ENCODE measurements at regions not wholly inside any gene's neighbourhood (a gene's known extent, or its start where the extent isn't known, plus 50 kb on each side); places are given as distances from the start of the nearest gene placed in this dataset.

- TF ChIP-seq, protein P1, sequence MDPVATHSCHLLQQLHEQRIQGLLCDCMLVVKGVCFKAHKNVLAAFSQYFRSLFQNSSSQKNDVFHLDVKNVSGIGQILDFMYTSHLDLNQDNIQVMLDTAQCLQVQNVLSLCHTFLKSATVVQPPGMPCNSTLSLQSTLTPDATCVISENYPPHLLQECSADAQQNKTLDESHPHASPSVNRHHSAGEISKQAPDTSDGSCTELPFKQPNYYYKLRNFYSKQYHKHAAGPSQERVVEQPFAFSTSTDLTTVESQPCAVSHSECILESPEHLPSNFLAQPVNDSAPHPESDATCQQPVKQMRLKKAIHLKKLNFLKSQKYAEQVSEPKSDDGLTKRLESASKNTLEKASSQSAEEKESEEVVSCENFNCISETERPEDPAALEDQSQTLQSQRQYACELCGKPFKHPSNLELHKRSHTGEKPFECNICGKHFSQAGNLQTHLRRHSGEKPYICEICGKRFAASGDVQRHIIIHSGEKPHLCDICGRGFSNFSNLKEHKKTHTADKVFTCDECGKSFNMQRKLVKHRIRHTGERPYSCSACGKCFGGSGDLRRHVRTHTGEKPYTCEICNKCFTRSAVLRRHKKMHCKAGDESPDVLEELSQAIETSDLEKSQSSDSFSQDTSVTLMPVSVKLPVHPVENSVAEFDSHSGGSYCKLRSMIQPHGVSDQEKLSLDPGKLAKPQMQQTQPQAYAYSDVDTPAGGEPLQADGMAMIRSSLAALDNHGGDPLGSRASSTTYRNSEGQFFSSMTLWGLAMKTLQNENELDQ (tag by site-specific recombination; IDR thresholded peaks at IDR 0.05; ENCODE audit: low read depth): no peak
- TF ChIP-seq ZNF776 (tag by site-specific recombination; IDR thresholded peaks at IDR 0.05; ENCODE audit: borderline replicate concordance) (no peak), ZNF274 (IDR thresholded peaks at IDR 0.05; ENCODE audit: low read length) (no peak), ZNF274 (tag by site-specific recombination; IDR thresholded peaks at IDR 0.05; ENCODE audit: borderline replicate concordance) (no peak), ZNF623 (tag by site-specific recombination; IDR thresholded peaks at IDR 0.05) (no peak), ZNF175 (tag by site-specific recombination; IDR thresholded peaks at IDR 0.05) (no peak)
Measured at GRCh38 chr13:73754241-73754640, 380.0 kb downstream of the KLF12 start (continued).

DNA sequence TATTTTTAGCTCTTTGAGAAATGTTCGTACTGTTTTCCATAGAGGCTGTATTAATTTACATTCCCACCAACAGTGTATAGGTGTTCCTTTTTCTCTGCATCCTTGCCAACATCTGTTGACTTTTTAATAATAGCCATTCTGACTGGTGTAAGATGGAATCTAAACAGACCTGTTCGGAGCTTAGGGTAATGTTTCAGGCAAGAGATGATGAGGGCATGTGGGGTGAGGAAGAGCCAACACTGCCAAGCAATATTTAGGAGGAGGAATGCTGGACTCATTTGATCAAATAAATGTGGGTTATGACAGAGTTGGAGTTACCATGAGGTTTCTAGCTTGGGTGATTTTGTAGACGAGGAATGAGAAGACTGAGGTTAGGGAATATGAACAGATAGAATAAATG, 382.9 kb downstream of the KLF12 start:
- no peaks in the 10 kb centered on the region for H3K36me3 ChIP-seq (ENCODE audit: control insufficient read depth in 2 of 2, insufficient read depth in 1 of 2, low read length in 2 of 2)
- POLR2A ChIA-PET: no interaction called here
- H3K27ac ChIP-seq (ENCODE audit: extremely low read depth, low read depth, low read length): no peak overlapping the region
- H3K9me3 ChIP-seq (ENCODE audit: control insufficient read depth, insufficient read depth, low read depth, low read length): no peaks in the 10 kb centered on the region
- H3K4me3 ChIP-seq (ENCODE audit: low read depth, low read length): no peak overlapping the region
- CTCF ChIA-PET: no interaction called here
- no peaks in the 10 kb centered on the region for H3K4me1 ChIP-seq (ENCODE audit: control insufficient read depth, insufficient read depth, low read length)
- no peak for TF ChIP-seq AEBP2 (tag by site-specific recombination; IDR thresholded peaks at IDR 0.05; ENCODE audit: borderline replicate concordance)
- TF ChIP-seq TSHZ1 (tag by site-specific recombination; IDR thresholded peaks at IDR 0.05; ENCODE audit: borderline replicate concordance): no peak
- TF ChIP-seq, protein P2, sequence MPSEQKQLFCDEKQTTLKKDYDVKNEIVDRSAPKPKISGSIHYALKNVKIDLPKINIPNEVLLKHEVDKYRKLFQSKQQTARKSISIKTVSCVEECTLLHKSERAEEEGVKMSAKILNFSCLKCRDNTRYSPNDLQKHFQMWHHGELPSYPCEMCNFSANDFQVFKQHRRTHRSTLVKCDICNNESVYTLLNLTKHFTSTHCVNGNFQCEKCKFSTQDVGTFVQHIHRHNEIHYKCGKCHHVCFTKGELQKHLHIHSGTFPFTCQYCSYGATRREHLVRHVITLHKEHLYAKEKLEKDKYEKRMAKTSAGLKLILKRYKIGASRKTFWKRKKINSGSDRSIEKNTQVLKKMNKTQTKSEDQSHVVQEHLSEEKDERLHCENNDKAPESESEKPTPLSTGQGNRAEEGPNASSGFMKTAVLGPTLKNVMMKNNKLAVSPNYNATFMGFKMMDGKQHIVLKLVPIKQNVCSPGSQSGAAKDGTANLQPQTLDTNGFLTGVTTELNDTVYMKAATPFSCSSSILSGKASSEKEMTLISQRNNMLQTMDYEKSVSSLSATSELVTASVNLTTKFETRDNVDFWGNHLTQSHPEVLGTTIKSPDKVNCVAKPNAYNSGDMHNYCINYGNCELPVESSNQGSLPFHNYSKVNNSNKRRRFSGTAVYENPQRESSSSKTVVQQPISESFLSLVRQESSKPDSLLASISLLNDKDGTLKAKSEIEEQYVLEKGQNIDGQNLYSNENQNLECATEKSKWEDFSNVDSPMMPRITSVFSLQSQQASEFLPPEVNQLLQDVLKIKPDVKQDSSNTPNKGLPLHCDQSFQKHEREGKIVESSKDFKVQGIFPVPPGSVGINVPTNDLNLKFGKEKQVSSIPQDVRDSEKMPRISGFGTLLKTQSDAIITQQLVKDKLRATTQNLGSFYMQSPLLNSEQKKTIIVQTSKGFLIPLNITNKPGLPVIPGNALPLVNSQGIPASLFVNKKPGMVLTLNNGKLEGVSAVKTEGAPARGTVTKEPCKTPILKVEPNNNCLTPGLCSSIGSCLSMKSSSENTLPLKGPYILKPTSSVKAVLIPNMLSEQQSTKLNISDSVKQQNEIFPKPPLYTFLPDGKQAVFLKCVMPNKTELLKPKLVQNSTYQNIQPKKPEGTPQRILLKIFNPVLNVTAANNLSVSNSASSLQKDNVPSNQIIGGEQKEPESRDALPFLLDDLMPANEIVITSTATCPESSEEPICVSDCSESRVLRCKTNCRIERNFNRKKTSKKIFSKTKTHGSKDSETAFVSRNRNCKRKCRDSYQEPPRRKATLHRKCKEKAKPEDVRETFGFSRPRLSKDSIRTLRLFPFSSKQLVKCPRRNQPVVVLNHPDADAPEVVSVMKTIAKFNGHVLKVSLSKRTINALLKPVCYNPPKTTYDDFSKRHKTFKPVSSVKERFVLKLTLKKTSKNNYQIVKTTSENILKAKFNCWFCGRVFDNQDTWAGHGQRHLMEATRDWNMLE (tag by site-specific recombination; conservative IDR thresholded peaks at IDR 0.05; ENCODE audit: low read depth): no peak
- TF ChIP-seq OVOL3 (tag by site-specific recombination; IDR thresholded peaks at IDR 0.05): no peak
- no peak for TF ChIP-seq ZNF621 (tag by site-specific recombination; IDR thresholded peaks at IDR 0.05)
- TF ChIP-seq, protein P3, sequence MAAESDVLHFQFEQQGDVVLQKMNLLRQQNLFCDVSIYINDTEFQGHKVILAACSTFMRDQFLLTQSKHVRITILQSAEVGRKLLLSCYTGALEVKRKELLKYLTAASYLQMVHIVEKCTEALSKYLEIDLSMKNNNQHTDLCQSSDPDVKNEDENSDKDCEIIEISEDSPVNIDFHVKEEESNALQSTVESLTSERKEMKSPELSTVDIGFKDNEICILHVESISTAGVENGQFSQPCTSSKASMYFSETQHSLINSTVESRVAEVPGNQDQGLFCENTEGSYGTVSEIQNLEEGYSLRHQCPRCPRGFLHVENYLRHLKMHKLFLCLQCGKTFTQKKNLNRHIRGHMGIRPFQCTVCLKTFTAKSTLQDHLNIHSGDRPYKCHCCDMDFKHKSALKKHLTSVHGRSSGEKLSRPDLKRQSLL (tag by site-specific recombination; IDR thresholded peaks at IDR 0.05): no peak
- no peak for TF ChIP-seq ZNF423 (tag by site-specific recombination; IDR thresholded peaks at IDR 0.05)
- no peak for TF ChIP-seq ZNF645 (tag by site-specific recombination; IDR thresholded peaks at IDR 0.05)
- no peak for TF ChIP-seq ZNF248 (tag by site-specific recombination; IDR thresholded peaks at IDR 0.05)
- TF ChIP-seq, protein P4, sequence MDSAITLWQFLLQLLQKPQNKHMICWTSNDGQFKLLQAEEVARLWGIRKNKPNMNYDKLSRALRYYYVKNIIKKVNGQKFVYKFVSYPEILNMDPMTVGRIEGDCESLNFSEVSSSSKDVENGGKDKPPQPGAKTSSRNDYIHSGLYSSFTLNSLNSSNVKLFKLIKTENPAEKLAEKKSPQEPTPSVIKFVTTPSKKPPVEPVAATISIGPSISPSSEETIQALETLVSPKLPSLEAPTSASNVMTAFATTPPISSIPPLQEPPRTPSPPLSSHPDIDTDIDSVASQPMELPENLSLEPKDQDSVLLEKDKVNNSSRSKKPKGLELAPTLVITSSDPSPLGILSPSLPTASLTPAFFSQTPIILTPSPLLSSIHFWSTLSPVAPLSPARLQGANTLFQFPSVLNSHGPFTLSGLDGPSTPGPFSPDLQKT (IDR thresholded peaks at IDR 0.05; ENCODE audit: borderline replicate concordance, low read depth, low read length): no peak
- no peak for TF ChIP-seq GFI1B (tag by site-specific recombination; IDR thresholded peaks at IDR 0.05)

Data from HEK293 (cell line).